ENCODE measurements at regions not wholly inside any gene's neighbourhood (a gene's known extent, or its start where the extent isn't known, plus 50 kb on each side); places are given as distances from the start of the nearest gene placed in this dataset.

GRCh38 chr1:187883356-187883755, 1054.6 kb downstream of the PLA2G4A start:
- TF ChIP-seq POLR2A (IDR thresholded peaks at IDR 0.05) = no peak
- no peak for TF ChIP-seq CTCF (IDR thresholded peaks at IDR 0.05)

Measured in right lobe of liver (tissue), 4 donors.